Trophoblast cell (in vitro differentiated cells and primary cell): ENCODE measurements at regions not wholly inside any gene's neighbourhood (a gene's known extent, or its start where the extent isn't known, plus 50 kb on each side); places are given as distances from the start of the nearest gene placed in this dataset.

ENCODE experiments used
- DNase-seq, 2 donors: peaks; one replicate each; pipeline ENCODE4 v3.0.0-alpha.2; 2016
- H2AFZ ChIP-seq: 2 replicates; pipeline ENCODE4 v1.6.1; 2013; ENCODE audit warnings: low read length, moderate library complexity, mild to moderate bottlenecking; ENCODE audit not compliant: insufficient read depth, poor library complexity
- H2AK5ac ChIP-seq: 2 replicates; pipeline ENCODE4 v1.6.1; 2013; ENCODE audit warnings: mild to moderate bottlenecking, low read length
- H2BK120ac ChIP-seq: 2 replicates; pipeline ENCODE4 v1.6.1; 2013; ENCODE audit warnings: low read length, mild to moderate bottlenecking, moderate library complexity; ENCODE audit not compliant: insufficient read depth, poor library complexity
- H2BK12ac ChIP-seq: 2 replicates; pipeline ENCODE4 v1.6.1; 2013; ENCODE audit warnings: mild to moderate bottlenecking, low read length, moderate library complexity
- H2BK5ac ChIP-seq: 2 replicates; pipeline ENCODE4 v1.6.1; 2013; ENCODE audit warnings: low read length, low read depth, moderate library complexity, mild to moderate bottlenecking; ENCODE audit not compliant: poor library complexity
- H3K14ac ChIP-seq: 2 replicates; pipeline ENCODE4 v1.6.1; 2013; ENCODE audit warnings: mild to moderate bottlenecking, low read length
- H3K18ac ChIP-seq: 2 replicates; pipeline ENCODE4 v1.6.1; 2013; ENCODE audit warnings: mild to moderate bottlenecking, low read length
- H3K23ac ChIP-seq: 2 replicates; pipeline ENCODE4 v1.6.1; 2013; ENCODE audit warnings: low read length
- H3K27ac ChIP-seq: 2 replicates; pipeline ENCODE4 v1.5.1; 2013; ENCODE audit warnings: low read depth, mild to moderate bottlenecking, inconsistent platforms, low read length, moderate library complexity
- H3K27me3 ChIP-seq: 2 replicates; pipeline ENCODE4 v1.6.1; 2013; ENCODE audit warnings: inconsistent platforms, mild to moderate bottlenecking, low read length, moderate library complexity; ENCODE audit not compliant: insufficient read depth
- H3K36me3 ChIP-seq, 2 experiments: 1 replicate in 1 of 2; 2 replicates in 1 of 2; pipeline ENCODE4 v1.6.1; 2013; ENCODE audit warnings: low read length in 2 of 2, mild to moderate bottlenecking in 2 of 2, moderate library complexity in 1 of 2; ENCODE audit not compliant: insufficient read depth in 2 of 2, control insufficient read depth in 1 of 2
- H3K4ac ChIP-seq: 2 replicates; pipeline ENCODE4 v1.6.1; 2013; ENCODE audit warnings: low read depth, mild to moderate bottlenecking, low read length, moderate library complexity
- H3K4me1 ChIP-seq, 2 experiments: 1 replicate in 1 of 2; 2 replicates in 1 of 2; pipeline ENCODE4 v1.6.1; 2013; ENCODE audit warnings: low read length in 2 of 2, mild to moderate bottlenecking in 2 of 2, moderate library complexity in 1 of 2; ENCODE audit not compliant: insufficient read depth in 2 of 2, control insufficient read depth in 1 of 2
- H3K4me2 ChIP-seq: 2 replicates; pipeline ENCODE4 v1.6.1; 2013; ENCODE audit warnings: inconsistent platforms, mild to moderate bottlenecking, low read length, moderate library complexity
- H3K4me3 ChIP-seq: 2 replicates; pipeline ENCODE4 v1.5.1; 2013; ENCODE audit warnings: mild to moderate bottlenecking, low read depth, low read length, inconsistent platforms
- H3K79me1 ChIP-seq: one replicate; pipeline ENCODE4 v1.6.1; 2013; ENCODE audit warnings: low read length
- H3K79me2 ChIP-seq: 2 replicates; pipeline ENCODE4 v1.6.1; 2013; ENCODE audit warnings: low read length, mild to moderate bottlenecking; ENCODE audit not compliant: control insufficient read depth, insufficient read depth, poor library complexity
- H3K9ac ChIP-seq: 2 replicates; pipeline ENCODE4 v1.6.1; 2013; ENCODE audit warnings: mild to moderate bottlenecking, low read length
- H3K9me3 ChIP-seq: 2 replicates; pipeline ENCODE4 v1.6.1; 2013; ENCODE audit warnings: low read depth, mild to moderate bottlenecking, control low read depth, inconsistent platforms, low read length; ENCODE audit not compliant: insufficient read depth
- H4K12ac ChIP-seq: 2 replicates; pipeline ENCODE4 v1.6.1; 2013; ENCODE audit warnings: low read depth, mild to moderate bottlenecking, low read length, moderate library complexity
- H4K8ac ChIP-seq: 2 replicates; pipeline ENCODE4 v1.6.1; 2013; ENCODE audit warnings: low read depth, mild to moderate bottlenecking, low read length, moderate library complexity
- H4K91ac ChIP-seq: one replicate; pipeline ENCODE4 v1.6.1; 2013; ENCODE audit warnings: low read depth, mild to moderate bottlenecking, low read length, moderate library complexity
- WGBS: extraction: QIAGEN DNeasy Blood & Tissue Kit; methylation state at CpG from one replicate; pipeline ENCODE4 v1.1.7; 2013; ENCODE audit warnings: missing lambda C conversion rate; ENCODE audit not compliant: insufficient read length, insufficient coverage; ENCODE audit errors: extremely low coverage; 5-methylcytosine and 5-hydroxymethylcytosine counted together

DNA sequence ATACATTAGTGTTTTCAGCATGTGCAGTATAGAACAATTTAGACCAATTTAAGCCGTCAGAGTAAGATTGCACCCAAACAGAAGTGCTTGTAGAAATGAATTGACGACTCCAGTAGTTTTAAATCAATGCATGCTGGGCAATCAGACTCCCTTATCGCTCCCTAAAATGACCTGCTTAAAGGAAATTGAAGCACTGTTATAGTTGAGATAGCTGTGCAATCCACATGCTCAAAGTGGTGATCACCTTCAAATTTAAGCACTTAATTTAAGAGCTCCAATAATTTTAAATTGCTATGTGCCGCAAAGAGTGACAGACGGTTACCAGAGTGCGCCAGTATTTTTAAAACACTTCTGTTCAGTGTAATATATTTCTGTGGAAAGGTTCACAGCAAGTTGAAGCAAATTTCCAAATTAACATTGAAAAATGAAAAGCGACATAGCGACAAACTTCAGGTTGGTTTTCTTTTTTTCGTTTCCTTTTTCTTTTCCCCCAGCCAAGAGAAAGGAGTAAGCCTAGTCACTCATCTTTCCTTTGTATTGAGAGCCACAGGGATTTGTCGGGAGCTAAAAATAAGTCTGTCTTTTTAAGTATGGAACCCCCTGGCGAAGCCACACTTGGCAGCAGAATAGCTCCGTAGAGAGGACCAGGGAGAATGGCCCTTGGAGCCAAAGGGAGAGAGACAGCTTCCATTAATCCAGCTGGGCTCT is 436.4 kb upstream of the RBMS3 start:
- Histone ChIP-seq H3K4ac (no peak overlapping the region), H2BK120ac (no peak overlapping the region), H3K9me3 (no peaks in the 10 kb centered on the region), H3K4me1 (no peaks in the 10 kb centered on the region), H2AK5ac (no peak overlapping the region), H4K8ac (no peak overlapping the region), H3K23ac (no peak overlapping the region), H3K9ac (no peak overlapping the region), H3K18ac (no peak overlapping the region), H4K91ac (no peak overlapping the region), H3K79me1 (no peaks in the 10 kb centered on the region), H4K12ac (no peak overlapping the region), H3K27me3 (no peaks in the 10 kb centered on the region), H3K14ac (no peak overlapping the region), H3K27ac (no peak overlapping the region), H2BK12ac (no peak overlapping the region), H3K4me3 (no peak overlapping the region), H3K4me2 (no peak overlapping the region), H3K79me2 (no peaks in the 10 kb centered on the region), H2BK5ac (no peak overlapping the region), H3K36me3 (no peaks in the 10 kb centered on the region), H2AFZ (no peak overlapping the region)
- WGBS = no CpG with 5 or more reads among the region's 12 CpGs
- DNase-seq = no peak

DNA sequence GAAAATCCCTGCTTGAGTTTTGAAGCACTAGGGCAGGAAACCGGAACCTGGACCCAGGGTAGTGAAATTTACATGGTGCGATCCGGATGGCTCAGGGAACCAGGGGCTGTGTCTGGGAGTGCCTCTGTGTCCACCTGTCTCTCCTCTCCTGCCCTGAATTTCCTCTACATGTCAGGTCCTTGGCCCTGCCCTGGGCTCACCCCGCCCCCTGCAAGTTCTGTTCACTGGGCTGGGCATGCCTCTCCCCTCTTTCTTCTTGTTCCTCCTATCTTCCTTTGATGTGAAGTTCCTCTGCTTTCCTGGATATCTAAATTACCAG is 435.9 kb upstream of the RBMS3 start:
- Histone ChIP-seq H2AK5ac (no peak overlapping the region), H3K36me3 (no peaks in the 10 kb centered on the region), H3K14ac (no peak overlapping the region), H4K8ac (no peak overlapping the region), H3K4me2 (no peak overlapping the region), H2AFZ (no peak overlapping the region), H3K79me2 (no peaks in the 10 kb centered on the region), H2BK12ac (no peak overlapping the region), H4K91ac (no peak overlapping the region), H3K18ac (no peak overlapping the region), H3K4me3 (no peak overlapping the region), H2BK5ac (no peak overlapping the region), H3K4me1 (no peaks in the 10 kb centered on the region), H3K4ac (no peak overlapping the region), H3K23ac (no peak overlapping the region), H3K9ac (peak overlapping the region; percentile 22), H2BK120ac (no peak overlapping the region), H4K12ac (no peak overlapping the region), H3K79me1 (no peaks in the 10 kb centered on the region), H3K27me3 (no peaks in the 10 kb centered on the region), H3K9me3 (no peaks in the 10 kb centered on the region), H3K27ac (no peak overlapping the region)
- no peak for DNase-seq
- WGBS = no CpG with 5 or more reads among the region's 4 CpGs

DNA sequence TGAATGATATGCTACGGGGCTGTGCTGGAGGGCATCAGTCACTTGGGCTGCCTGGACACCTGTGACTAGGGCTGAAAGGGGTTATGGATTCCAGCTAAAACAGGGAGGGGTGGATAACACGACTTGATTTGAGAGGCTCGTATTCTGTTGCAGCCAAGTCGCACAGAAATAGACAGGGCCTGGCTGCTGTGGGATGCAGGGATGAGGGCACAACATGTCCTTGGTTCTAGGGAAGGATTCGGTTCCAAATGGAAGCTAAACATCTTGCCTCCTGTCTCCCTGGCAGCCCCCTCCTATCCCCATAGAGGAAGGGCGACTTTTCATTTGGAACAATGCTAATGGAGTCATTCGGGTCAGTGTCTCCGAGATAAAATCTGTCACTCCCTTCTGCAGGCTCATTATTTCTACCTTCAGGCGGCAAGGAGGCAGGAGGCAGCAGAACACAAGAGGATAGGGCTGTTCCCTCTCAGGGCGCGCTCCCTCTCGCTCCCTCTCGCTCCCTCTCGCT is 433.8 kb upstream of the RBMS3 start:
- no peak overlapping the region for H4K8ac ChIP-seq
- no peaks in the 10 kb centered on the region for H3K79me1 ChIP-seq
- H3K4me2 ChIP-seq = no peak overlapping the region
- no peak overlapping the region for H2BK5ac ChIP-seq
- H3K18ac ChIP-seq = no peak overlapping the region
- no peaks in the 10 kb centered on the region for H3K79me2 ChIP-seq
- H3K36me3 ChIP-seq = no peaks in the 10 kb centered on the region
- H3K27ac ChIP-seq = no peak overlapping the region
- no peak overlapping the region for H3K9ac ChIP-seq
- peaks cover 0 to 3% of the 10 kb centered on the region in 2 experiments for H3K4me1 ChIP-seq
- no peaks in the 10 kb centered on the region for H3K27me3 ChIP-seq
- no peak overlapping the region for H3K23ac ChIP-seq
- no peak for DNase-seq
- H4K91ac ChIP-seq = no peak overlapping the region
- peak overlapping the region; percentile 20 for H3K4me3 ChIP-seq
- H3K9me3 ChIP-seq = no peaks in the 10 kb centered on the region
- H3K4ac ChIP-seq = no peak overlapping the region
- no CpG with 5 or more reads among the region's 14 CpGs for WGBS
- H2BK12ac ChIP-seq = no peak overlapping the region
- H2BK120ac ChIP-seq = no peak overlapping the region
- no peak overlapping the region for H3K14ac ChIP-seq
- no peak overlapping the region for H2AFZ ChIP-seq
- H2AK5ac ChIP-seq = no peak overlapping the region
- no peak overlapping the region for H4K12ac ChIP-seq

DNA sequence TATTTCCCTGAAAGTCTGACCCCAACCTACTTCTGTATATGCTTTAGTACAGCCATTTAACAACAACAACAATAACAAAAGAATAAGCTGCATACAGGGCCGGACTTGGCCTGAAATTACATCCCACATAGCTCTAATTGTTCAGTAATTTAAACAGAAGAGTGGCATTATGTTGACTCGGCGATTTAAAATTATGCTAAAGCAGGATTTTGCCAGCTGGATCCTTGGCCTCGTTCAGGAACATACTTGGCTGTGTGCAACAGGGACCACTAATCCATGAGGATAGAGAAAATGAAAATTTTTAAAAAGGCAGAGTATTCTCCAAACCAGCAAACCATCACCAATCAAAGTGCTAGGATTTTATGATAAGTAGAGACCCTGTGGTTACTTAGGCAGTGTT is 433.1 kb upstream of the RBMS3 start:
- no peak overlapping the region for H2BK12ac ChIP-seq
- no peaks in the 10 kb centered on the region for H3K79me1 ChIP-seq
- no peak overlapping the region for H4K12ac ChIP-seq
- no peak overlapping the region for H3K4me2 ChIP-seq
- no peak overlapping the region for H3K27ac ChIP-seq
- H4K8ac ChIP-seq = no peak overlapping the region
- H2BK120ac ChIP-seq = no peak overlapping the region
- DNase-seq = no peak
- H3K14ac ChIP-seq = no peak overlapping the region
- no CpG with 5 or more reads among the region's 4 CpGs for WGBS
- H3K23ac ChIP-seq = no peak overlapping the region
- no peak overlapping the region for H3K4me3 ChIP-seq
- H2BK5ac ChIP-seq = no peak overlapping the region
- no peaks in the 10 kb centered on the region for H3K9me3 ChIP-seq
- no peak overlapping the region for H2AK5ac ChIP-seq
- H3K36me3 ChIP-seq = no peaks in the 10 kb centered on the region
- H3K4ac ChIP-seq = no peak overlapping the region
- no peak overlapping the region for H4K91ac ChIP-seq
- no peak overlapping the region for H3K9ac ChIP-seq
- no peaks in the 10 kb centered on the region for H3K79me2 ChIP-seq
- no peak overlapping the region for H3K18ac ChIP-seq
- peaks cover 0 to 3% of the 10 kb centered on the region in 2 experiments for H3K4me1 ChIP-seq
- no peak overlapping the region for H2AFZ ChIP-seq
- H3K27me3 ChIP-seq = no peaks in the 10 kb centered on the region
